ENCODE measurements at regions not wholly inside any gene's neighbourhood (a gene's known extent, or its start where the extent isn't known, plus 50 kb on each side); places are given as distances from the start of the nearest gene placed in this dataset.

DNA sequence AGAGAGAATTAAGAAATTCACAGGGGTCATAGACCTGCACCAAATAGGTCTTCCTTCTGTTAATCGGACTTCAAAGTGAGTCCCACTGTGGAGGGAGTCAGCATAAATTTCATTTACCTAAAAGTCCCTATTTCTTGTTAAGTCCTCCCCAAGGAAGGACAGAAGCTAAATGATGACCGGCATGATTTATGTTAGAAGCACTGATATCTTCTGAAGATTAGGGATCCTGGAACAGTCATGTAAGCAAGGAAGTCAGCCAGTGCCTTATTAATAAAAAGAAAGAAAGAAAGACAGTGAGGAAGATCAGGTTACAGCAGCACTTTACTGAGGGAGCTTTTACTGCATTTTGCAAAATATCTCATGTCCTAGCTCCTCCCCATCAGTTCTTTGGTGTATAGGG, 287.5 kb downstream of the FOXG1 start:
- TF ChIP-seq, protein P1, sequence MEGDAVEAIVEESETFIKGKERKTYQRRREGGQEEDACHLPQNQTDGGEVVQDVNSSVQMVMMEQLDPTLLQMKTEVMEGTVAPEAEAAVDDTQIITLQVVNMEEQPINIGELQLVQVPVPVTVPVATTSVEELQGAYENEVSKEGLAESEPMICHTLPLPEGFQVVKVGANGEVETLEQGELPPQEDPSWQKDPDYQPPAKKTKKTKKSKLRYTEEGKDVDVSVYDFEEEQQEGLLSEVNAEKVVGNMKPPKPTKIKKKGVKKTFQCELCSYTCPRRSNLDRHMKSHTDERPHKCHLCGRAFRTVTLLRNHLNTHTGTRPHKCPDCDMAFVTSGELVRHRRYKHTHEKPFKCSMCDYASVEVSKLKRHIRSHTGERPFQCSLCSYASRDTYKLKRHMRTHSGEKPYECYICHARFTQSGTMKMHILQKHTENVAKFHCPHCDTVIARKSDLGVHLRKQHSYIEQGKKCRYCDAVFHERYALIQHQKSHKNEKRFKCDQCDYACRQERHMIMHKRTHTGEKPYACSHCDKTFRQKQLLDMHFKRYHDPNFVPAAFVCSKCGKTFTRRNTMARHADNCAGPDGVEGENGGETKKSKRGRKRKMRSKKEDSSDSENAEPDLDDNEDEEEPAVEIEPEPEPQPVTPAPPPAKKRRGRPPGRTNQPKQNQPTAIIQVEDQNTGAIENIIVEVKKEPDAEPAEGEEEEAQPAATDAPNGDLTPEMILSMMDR (IDR thresholded peaks at IDR 0.05) = no peak

DNA sequence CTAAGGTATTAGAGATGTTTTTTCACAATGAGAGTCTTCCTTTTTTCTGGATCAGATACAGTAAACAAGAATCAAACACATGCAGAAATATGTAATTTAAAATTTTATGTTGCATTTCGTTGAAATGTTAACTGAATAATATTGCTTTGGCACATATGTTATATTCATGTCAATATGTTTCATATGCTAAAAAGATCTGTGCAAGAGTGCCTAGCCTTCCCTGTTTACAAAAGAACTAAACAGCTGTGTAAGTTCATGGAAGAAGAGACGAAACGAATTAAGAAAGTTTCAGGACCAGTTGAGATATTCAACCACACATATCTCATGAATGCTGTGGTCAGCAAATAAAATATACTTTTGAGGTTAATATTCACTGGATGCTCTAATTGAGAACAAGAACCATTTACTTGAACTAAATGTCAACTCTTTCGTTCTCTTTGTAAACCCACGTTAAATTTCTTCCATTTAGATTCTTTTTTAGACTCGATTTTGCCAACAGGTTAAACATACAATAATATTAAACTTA, 289.5 kb downstream of the FOXG1 start:
- TF ChIP-seq, protein P1 (IDR thresholded peaks at IDR 0.05) = no peak

DNA sequence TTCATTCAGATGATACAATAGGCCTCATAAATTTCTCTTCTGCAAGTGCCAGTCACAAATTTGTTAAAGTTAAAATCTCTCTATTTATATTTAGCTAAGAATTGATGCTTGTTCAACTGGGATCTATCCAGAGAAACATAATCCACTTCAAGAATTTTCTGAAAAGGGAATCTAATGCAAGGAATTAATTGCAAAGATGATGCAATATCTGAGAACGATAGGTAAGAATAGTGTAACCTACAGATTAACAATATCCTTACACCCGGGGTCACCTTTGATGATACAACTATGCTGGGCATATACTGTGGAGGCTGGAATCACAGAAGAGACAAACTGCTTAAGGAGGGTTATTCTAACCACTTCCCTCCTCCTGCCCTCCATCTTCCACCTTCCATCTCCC, 295.1 kb downstream of the FOXG1 start:
- TF ChIP-seq, protein P1 (IDR thresholded peaks at IDR 0.05) = no peak

DNA sequence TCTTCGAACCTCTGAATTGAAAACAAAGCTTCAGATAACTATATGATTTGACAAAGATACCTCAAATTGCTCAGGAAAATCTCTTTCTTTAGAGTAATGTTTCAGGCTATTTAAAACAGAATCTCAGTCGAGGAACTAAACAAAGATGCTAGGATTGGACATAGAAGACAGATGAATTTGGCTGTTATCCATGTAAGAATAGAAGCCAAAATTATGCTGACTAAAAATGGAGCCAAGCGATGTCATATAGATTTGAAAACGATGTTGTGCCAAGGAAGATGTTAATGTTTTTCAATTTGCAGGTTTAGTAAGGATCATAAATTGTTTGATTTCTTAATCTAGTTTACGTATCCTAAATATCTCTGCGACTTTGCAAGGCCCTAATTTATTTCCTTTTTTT, 295.9 kb downstream of the FOXG1 start:
- TF ChIP-seq, protein P1 (IDR thresholded peaks at IDR 0.05) = no peak

DNA sequence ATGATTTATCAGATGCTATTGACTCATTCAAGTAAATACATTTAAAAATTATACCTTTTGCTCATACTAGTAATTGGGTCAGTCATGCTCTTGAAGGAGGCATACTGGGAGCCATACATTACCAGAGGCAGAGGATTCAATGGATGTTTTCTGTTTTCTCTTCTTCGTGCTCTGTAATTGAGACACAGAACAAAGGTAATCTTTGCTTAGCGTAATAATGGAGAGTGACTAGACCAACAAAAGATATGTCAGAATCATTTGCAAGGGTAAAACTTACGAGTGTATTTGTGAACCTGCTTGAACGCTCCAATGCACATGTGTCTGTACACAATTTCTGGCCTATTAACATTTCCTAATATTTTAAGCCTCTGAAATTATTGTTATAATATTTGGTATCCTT, 296.4 kb downstream of the FOXG1 start:
- TF ChIP-seq, protein P1 (IDR thresholded peaks at IDR 0.05) = no peak

DNA sequence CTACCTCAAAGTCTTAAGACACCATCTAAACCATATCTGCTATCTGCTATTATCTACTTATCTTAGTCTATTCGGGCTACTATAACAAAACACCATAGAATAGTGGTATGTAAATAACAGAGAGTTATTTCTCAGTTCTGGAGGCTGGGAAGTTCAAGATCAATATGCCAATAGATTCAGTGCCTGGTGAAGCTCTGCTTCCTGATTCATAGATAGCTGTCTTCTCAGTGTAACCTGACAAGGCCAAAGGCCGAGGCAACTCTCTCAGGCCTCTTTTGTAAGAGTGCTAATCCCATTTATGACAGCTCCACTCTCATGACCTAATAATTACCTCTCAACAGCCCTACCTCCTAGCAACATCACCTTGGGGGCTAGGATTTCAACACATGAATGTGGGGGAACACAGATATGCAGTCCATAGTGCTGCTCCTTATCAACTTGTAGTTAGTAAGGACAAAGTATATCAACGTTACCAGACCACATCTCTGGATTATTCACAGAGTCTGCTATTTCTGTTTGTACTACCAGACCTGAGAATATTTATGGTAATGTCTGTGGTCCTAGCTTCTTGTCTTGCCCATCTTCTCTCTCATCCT, 297.8 kb downstream of the FOXG1 start:
- TF ChIP-seq, protein P1 (IDR thresholded peaks at IDR 0.05) = no peak

DNA sequence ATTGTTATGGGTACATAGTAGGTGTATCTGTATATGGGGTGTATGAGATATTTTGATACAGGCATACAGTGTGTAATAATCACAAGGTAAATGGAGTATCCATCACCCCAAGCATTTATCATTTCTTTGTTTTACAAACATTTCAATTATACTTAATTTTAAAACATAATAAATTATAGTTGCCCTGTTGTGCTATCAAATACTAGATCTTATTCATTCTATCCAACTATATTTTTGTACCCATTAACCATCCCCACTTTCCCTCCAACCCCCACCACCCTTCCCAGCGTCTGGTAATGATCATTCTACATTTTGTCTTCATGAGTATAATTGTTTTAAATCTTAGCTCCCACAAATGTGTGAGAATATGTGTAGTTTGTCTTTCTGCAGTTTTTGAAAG, 302.6 kb downstream of the FOXG1 start:
- TF ChIP-seq, protein P1 (IDR thresholded peaks at IDR 0.05) = no peak

DNA sequence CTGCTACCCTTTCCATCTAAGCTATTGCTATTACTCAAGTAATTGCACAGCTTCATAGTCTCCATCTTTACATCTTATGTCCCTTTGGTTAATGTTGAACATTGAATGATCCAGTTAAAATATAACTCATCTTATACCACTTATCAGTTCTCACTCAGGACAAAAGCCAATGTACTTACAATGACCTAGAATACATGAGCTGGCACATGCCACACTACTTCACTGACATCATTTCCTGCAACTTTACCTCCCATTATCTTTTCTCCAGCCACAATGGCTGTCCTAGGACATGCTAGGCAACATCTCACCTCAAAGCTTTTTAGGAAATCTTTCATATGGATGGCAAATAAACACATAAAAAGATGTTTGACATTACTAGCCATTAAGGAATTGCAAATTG, 309.2 kb downstream of the FOXG1 start:
- TF ChIP-seq, protein P1 (IDR thresholded peaks at IDR 0.05) = no peak
